Uterus (tissue), 2 donors: ENCODE measurements at regions not wholly inside any gene's neighbourhood (a gene's known extent, or its start where the extent isn't known, plus 50 kb on each side); places are given as distances from the start of the nearest gene placed in this dataset.

Experiments used
- POLR2A ChIP-seq, 2 donors: fragments of 450-650 bp; IDR thresholded peaks; one replicate each; pipeline ENCODE4 v1.6.1; 2016; ENCODE audit warnings: antibody characterized with exemption in 2 of 2, mild to moderate bottlenecking in 1 of 2, moderate library complexity in 1 of 2
- TF ChIP-seq, protein P1 (sequence below), 4 experiments: fragments of 200-600 bp in 2 of 4; fragments of 450-650 bp in 2 of 4; sonication (generic) in 2 of 4; IDR thresholded peaks; one replicate each; pipeline ENCODE4 v1.5.1; 2016 to 2019; ENCODE audit warnings: antibody characterized with exemption in 4 of 4, mild to moderate bottlenecking in 2 of 4, moderate library complexity in 1 of 4

DNA sequence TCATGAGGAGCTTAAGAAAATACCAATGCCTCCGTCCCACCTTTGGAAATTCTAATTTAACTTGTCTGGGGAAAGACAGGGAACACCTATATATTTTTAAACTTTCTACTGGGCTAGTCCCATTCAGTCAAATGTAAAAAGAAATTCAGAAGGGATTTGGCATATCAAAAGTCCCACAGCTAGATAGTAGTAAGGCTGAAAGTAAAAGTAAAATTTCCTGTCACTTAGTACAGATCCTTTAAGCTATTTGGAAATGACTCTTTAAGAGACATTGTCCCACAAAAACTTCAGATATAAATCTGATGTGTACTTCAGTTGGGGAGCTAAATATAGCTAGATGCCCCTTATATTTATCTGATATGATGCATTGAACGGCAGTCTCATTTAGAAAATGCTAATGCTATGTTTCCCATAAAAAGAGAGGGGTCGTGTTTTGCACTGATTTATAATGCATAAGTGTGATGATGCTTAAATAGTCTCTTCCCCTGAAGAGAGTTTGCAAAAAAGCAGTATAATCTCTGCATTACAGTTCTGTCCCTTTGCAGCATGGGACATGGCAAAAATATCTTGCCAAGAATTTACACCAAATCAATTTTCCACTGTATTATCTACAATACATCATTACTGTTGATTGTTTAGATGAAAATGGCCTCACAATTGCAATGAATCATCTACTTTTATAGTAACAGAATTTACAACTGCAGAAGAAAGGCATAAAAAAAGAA is 860.8 kb upstream of the MAP3K7 start:
- TF ChIP-seq, protein P1, sequence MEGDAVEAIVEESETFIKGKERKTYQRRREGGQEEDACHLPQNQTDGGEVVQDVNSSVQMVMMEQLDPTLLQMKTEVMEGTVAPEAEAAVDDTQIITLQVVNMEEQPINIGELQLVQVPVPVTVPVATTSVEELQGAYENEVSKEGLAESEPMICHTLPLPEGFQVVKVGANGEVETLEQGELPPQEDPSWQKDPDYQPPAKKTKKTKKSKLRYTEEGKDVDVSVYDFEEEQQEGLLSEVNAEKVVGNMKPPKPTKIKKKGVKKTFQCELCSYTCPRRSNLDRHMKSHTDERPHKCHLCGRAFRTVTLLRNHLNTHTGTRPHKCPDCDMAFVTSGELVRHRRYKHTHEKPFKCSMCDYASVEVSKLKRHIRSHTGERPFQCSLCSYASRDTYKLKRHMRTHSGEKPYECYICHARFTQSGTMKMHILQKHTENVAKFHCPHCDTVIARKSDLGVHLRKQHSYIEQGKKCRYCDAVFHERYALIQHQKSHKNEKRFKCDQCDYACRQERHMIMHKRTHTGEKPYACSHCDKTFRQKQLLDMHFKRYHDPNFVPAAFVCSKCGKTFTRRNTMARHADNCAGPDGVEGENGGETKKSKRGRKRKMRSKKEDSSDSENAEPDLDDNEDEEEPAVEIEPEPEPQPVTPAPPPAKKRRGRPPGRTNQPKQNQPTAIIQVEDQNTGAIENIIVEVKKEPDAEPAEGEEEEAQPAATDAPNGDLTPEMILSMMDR (IDR thresholded peaks at IDR 0.05) = no peak
- no peak for TF ChIP-seq POLR2A (IDR thresholded peaks at IDR 0.05)
